BE2C (cell line): ENCODE measurements at regions not wholly inside any gene's neighbourhood (a gene's known extent, or its start where the extent isn't known, plus 50 kb on each side); places are given as distances from the start of the nearest gene placed in this dataset.

Experiments used
- DNase-seq: peaks from one replicate; pipeline ENCODE4 v3.0.0-alpha.2; 2020
- H3K27me3 ChIP-seq: fragments of 250-450 bp; sonication (Bioruptor Pico); 2 replicates; pipeline ENCODE4 v1.5.1; 2020; ENCODE audit warnings: mild to moderate bottlenecking
- H3K36me3 ChIP-seq: fragments of 250-450 bp; sonication (Bioruptor Pico); 2 replicates; pipeline ENCODE4 v1.5.1; 2020; ENCODE audit warnings: mild to moderate bottlenecking
- H3K4me1 ChIP-seq: fragments of 250-450 bp; sonication (Bioruptor Pico); 2 replicates; pipeline ENCODE4 v1.5.1; 2020
- H3K4me3 ChIP-seq: 2 replicates; pipeline ENCODE4 v1.5.1; 2011; ENCODE audit warnings: low read depth, low read length
- H3K9me3 ChIP-seq: fragments of 250-450 bp; sonication (Bioruptor Pico); 2 replicates; pipeline ENCODE4 v1.5.1; 2020
- TF ChIP-seq, protein P1 (sequence below): IDR thresholded peaks from 2 replicates; pipeline ENCODE4 v1.5.1; 2012; ENCODE audit warnings: mild to moderate bottlenecking, low read depth, low read length

GRCh38 chr6:151757506-151757955, 50.0 kb upstream of the ESR1 start:
- no peak overlapping the region for H3K4me3 ChIP-seq
- H3K27me3 ChIP-seq, result peaks cover 18% of the 10 kb centered on the region
- H3K4me1 ChIP-seq, result no peaks in the 10 kb centered on the region
- no peaks in the 10 kb centered on the region for H3K9me3 ChIP-seq
- no peaks in the 10 kb centered on the region for H3K36me3 ChIP-seq
- TF ChIP-seq, protein P1, sequence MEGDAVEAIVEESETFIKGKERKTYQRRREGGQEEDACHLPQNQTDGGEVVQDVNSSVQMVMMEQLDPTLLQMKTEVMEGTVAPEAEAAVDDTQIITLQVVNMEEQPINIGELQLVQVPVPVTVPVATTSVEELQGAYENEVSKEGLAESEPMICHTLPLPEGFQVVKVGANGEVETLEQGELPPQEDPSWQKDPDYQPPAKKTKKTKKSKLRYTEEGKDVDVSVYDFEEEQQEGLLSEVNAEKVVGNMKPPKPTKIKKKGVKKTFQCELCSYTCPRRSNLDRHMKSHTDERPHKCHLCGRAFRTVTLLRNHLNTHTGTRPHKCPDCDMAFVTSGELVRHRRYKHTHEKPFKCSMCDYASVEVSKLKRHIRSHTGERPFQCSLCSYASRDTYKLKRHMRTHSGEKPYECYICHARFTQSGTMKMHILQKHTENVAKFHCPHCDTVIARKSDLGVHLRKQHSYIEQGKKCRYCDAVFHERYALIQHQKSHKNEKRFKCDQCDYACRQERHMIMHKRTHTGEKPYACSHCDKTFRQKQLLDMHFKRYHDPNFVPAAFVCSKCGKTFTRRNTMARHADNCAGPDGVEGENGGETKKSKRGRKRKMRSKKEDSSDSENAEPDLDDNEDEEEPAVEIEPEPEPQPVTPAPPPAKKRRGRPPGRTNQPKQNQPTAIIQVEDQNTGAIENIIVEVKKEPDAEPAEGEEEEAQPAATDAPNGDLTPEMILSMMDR, result no peak
- no peak for DNase-seq
